ENCODE measurements at regions not wholly inside any gene's neighbourhood (a gene's known extent, or its start where the extent isn't known, plus 50 kb on each side); places are given as distances from the start of the nearest gene placed in this dataset.

DNA sequence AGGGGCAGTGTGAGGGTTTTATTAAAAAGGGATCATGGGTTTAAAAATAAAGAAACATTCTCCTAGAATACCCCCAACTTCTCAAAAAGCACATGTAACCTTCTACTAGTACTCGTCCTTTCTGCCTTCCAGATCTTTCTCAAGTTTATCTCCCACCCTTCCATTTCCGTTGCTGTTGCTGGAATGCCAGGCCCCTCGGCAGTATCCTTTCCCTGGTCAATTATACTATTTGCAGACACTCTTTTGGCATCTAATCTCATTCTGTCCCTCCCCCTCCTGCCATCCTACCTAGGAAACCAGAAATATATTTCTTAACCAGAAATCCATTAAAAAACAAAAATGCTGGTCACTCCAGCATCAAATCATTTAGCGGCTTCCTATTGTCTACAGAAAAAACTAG, 198.2 kb upstream of the ATP2B1 start:
- no peak overlapping the region for H2BK5ac ChIP-seq (ENCODE audit: insufficient read length, low read length)
- H3K9me3 ChIP-seq (ENCODE audit: control insufficient read depth, low read depth, low read length), result no peaks in the 10 kb centered on the region
- no peak overlapping the region for H3K14ac ChIP-seq (ENCODE audit: insufficient read depth, low read length)
- no peak overlapping the region for H3K4me2 ChIP-seq (ENCODE audit: insufficient read depth, insufficient read length, low read length)
- H3K23ac ChIP-seq (ENCODE audit: insufficient read length, low read depth, low read length), result no peak overlapping the region
- no peaks in the 10 kb centered on the region for H3K27me3 ChIP-seq (ENCODE audit: insufficient read depth, low read length)
- H4K5ac ChIP-seq (ENCODE audit: insufficient read length, low read depth, low read length), result no peak overlapping the region
- no peak for DNase-seq
- H3K27me3 Mint-ChIP-seq (ENCODE audit: low read depth), result no peaks in the 10 kb centered on the region
- H3K79me1 ChIP-seq (ENCODE audit: insufficient read depth, low read depth, low read length, poor library complexity, severe bottlenecking), result no peaks in the 10 kb centered on the region
- no peaks in the 10 kb centered on the region for H3K4me1 Mint-ChIP-seq
- no peaks in the 10 kb centered on the region for H3K79me2 ChIP-seq (ENCODE audit: insufficient read depth, low read length)
- H2BK15ac ChIP-seq (ENCODE audit: low read depth, low read length), result no peak overlapping the region
- H2BK120ac ChIP-seq (ENCODE audit: low read depth, low read length, poor library complexity, severe bottlenecking), result no peak overlapping the region
- H4K8ac ChIP-seq (replicated peaks; ENCODE audit: insufficient read length, low read depth, low read length), result no peak overlapping the region
- H3T11ph ChIP-seq (ENCODE audit: low read length), result no peak overlapping the region
- no peak overlapping the region for H4K91ac ChIP-seq (ENCODE audit: insufficient read length, low read depth, low read length)
- WGBS (ENCODE audit: extremely low coverage, insufficient read length, low lambda C conversion rate), result no CpG with 5 or more reads among the region's 4 CpGs
- no peak overlapping the region for H3K27ac Mint-ChIP-seq
- no peak overlapping the region for H3K18ac ChIP-seq (ENCODE audit: insufficient read length, low read depth, low read length)
- H4K20me1 ChIP-seq (ENCODE audit: control insufficient read depth, insufficient read depth, insufficient read length), result no peaks in the 10 kb centered on the region
- H3K9ac ChIP-seq (ENCODE audit: extremely low read depth, insufficient read length, low read length), result no peak overlapping the region
- peaks cover 0 to 6% (median 2%) of the 10 kb centered on the region in 3 experiments; a peak in 3 of 7 replicates for H3K36me3 Mint-ChIP-seq (ENCODE audit: insufficient read depth in 1 of 3, low read depth in 3 of 3)
- H2AFZ ChIP-seq (ENCODE audit: low read length), result no peak overlapping the region
- no peak overlapping the region for H3K27ac ChIP-seq (ENCODE audit: insufficient read length, low read depth, low read length)
- H3K56ac ChIP-seq (ENCODE audit: insufficient read length, low read depth, low read length), result no peak overlapping the region
- peaks cover 4 to 6% of the 10 kb centered on the region in 2 experiments; a peak in 3 of 5 replicates for H3K9me3 Mint-ChIP-seq
- H3K4ac ChIP-seq (ENCODE audit: low read depth, low read length), result no peak overlapping the region
- no peak overlapping the region for H2AK5ac ChIP-seq (ENCODE audit: insufficient read length, low read length)
- no peaks in the 10 kb centered on the region for H3K4me1 ChIP-seq (ENCODE audit: insufficient read depth, low read length)
- H3K23me2 ChIP-seq (ENCODE audit: insufficient read length, low read depth, low read length, poor library complexity, severe bottlenecking), result no peaks in the 10 kb centered on the region
- H3K4me3 Mint-ChIP-seq, result no peak overlapping the region
- TF ChIP-seq, protein P1, sequence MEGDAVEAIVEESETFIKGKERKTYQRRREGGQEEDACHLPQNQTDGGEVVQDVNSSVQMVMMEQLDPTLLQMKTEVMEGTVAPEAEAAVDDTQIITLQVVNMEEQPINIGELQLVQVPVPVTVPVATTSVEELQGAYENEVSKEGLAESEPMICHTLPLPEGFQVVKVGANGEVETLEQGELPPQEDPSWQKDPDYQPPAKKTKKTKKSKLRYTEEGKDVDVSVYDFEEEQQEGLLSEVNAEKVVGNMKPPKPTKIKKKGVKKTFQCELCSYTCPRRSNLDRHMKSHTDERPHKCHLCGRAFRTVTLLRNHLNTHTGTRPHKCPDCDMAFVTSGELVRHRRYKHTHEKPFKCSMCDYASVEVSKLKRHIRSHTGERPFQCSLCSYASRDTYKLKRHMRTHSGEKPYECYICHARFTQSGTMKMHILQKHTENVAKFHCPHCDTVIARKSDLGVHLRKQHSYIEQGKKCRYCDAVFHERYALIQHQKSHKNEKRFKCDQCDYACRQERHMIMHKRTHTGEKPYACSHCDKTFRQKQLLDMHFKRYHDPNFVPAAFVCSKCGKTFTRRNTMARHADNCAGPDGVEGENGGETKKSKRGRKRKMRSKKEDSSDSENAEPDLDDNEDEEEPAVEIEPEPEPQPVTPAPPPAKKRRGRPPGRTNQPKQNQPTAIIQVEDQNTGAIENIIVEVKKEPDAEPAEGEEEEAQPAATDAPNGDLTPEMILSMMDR (conservative IDR thresholded peaks at IDR 0.05), result no peak
- no peak overlapping the region for H2BK12ac ChIP-seq (ENCODE audit: insufficient read length, low read depth, low read length)
- no peak overlapping the region for H2BK20ac ChIP-seq (ENCODE audit: low read depth, low read length, poor library complexity, severe bottlenecking)

Measured in H9 (cell line).